CD4-positive, alpha-beta T cell treated with Interleukin-15 for 1 hour (primary cell): ENCODE measurements at regions not wholly inside any gene's neighbourhood (a gene's known extent, or its start where the extent isn't known, plus 50 kb on each side); places are given as distances from the start of the nearest gene placed in this dataset.
"Not testable (repeated sequence)": the region's sequence is repeated elsewhere in the genome, so short reads cannot be mapped to it uniquely, and the experiment has no call there.

Experiments
- DNase-seq: peaks from one replicate; pipeline ENCODE4 v3.0.0-alpha.2; 2020

- DNase-seq, result no peak
Observed at GRCh38 chr4:138347561-138347960, 105.4 kb upstream of the SLC7A11 start.

DNA sequence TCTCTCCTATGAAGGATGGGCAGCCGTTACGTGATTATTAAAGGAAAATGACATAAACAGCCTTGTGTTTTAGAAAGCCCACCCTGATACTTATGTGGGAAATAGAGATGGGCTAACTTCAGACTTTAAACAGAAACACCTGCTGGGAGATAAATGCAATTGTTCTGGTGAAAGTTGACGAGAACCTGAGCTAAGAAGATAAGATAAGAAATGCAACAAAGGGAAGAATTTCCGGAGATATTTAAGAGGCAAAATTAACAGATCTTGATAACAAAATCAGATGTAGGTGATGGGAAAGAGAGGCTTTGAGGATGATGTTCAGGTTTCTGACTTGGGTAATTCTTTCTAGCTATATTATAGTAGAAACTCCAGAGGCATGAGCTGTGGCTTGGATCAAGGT, 102.7 kb upstream of the SLC7A11 start:
- DNase-seq, result no peak

DNA sequence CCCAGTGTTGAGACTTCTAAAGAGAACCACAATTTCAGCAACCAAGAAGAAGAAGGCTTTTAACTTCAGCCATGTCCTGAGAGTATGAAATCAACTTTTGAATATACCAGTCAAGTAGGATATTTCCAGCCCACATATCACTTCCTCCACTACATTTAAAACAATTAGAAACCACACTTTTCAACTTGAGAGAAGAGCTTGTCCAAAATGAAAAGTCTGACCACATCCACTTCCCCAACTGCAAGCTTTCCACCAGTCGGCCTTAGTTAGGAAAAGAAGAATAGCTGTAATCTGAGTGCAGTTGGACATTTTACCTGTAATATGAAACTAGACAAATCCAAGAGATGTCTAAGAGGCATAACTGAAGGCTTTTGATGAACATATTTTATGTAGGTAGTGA, 101.9 kb upstream of the SLC7A11 start:
- no peak for DNase-seq

DNA sequence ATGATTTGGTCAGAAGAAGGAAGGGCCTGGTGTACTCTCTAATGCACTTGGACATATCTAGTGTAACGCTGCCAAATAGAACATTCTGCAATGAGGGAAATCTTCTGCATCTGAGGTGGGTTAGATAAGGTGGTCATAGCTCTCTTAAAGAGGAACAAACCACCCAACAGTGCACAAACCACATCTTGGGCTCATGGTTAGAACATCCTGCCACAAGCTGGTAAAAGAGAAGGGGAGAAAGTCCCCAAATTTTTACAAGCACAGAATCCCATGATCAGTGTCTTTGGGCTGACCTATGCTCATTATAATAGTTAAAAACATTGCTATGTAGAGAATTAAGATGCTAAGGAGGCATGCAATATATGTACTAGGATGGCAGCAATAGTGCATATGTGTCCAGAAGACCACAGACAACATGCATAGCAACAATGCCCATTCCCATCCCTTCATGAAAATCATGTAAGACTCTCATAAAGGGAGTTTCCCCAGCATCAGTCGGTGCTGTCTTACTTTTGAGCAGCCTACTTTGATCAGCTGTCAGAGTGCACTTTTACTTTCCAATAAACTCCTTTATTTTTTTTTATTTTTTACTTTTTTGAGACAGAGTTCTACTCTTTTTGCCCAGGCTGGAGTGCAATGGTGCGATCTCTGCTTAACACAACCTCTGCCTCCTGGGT, 99.7 kb upstream of the SLC7A11 start:
- DNase-seq, result no peak

DNA sequence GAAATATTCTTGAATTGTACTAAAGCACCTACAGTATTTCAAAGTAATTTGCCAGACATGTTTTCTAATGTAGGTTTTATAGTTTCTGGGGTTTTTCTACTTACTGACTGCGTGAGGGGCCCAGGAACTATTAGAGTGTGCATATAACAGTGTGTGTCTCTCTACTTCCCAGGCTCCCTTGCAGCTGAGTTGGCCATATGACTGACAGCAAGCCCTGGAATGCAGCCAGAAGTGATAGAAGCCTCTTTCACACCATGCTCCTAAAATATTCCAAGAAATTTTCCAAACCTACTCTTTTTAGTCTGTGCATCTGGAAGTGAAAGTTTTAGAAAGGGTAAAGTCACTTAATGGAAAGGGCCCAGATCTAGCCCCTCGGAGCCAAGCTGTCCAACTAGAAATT, 96.7 kb upstream of the SLC7A11 start:
- DNase-seq, result no peak

GRCh38 chr4:138338222-138338621, 96.1 kb upstream of the SLC7A11 start:
- DNase-seq, result not testable (repeated sequence)

- DNase-seq, result no peak
Observed at GRCh38 chr4:138334346-138335016, 92.3 kb upstream of the SLC7A11 start.

DNA sequence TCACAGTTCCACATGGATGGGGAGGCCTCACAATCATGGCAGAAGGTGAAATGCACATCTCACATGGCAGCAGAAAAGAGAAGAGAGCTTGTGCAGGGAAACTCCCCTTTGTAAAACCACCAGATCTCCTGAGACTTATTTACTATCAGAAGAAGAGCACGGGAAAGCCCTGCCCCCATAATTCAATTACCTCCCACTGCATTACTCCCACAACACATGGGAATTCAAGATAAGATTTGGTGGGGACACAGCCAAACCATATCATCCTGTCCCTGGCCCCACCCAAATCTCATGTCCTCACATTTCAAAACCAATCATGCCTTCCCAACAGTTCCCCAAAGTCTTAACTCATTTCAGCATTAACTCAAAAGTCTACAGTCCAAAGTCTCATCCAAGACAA, 90.3 kb upstream of the SLC7A11 start:
- not testable (repeated sequence) for DNase-seq

- DNase-seq, result no peak
Observed at GRCh38 chr4:138330531-138330930, 88.4 kb upstream of the SLC7A11 start.

DNA sequence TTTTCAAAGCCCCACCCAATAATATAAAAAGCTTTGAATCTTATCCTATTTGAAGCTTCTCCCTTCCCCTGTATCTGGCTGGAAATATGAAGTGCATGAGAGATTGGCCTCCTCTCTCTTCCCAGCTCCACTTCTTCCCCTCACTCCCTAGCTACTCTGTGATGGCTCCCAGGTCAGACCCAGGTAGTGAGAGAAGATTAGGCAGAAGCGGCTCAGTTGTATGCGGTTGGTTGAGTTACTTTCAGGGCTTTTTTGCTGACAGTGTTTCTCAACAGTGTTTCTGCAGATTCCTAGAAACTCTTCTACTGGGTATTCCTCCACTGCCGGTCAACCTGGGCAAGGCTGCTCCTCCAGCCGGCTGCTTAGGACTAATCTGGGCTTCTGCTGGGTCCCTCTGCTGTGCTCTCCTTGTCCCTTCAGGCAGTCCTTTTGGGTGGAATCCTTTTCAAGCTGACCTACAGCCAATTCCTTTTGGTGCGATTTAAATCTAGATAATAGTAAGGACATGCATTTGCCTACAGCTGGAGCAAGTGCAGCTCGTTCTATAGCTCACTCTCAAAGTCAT, 87.4 kb upstream of the SLC7A11 start:
- no peak for DNase-seq

GRCh38 chr4:138327338-138327737, 85.2 kb upstream of the SLC7A11 start:
- no peak for DNase-seq

DNA sequence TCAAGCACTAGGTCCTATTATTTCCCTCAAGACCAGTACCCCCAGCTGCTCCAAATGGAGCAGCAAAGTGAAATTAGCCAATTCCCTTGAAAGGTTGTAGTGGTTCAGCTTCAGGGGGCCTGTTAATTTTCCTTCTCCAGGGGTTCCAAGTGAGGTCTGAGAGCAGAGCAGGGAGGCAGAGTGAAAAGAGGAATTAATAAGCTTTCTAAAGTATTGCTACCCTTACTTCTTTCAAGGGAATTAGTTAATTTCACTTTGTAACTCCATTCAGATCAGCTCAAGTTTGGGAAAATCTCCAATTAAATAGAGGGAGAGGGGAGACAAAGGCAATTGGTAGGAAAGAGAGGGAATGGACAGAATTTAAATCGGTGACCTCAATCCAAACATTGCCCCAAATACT, 78.7 kb upstream of the SLC7A11 start:
- DNase-seq, result no peak

DNA sequence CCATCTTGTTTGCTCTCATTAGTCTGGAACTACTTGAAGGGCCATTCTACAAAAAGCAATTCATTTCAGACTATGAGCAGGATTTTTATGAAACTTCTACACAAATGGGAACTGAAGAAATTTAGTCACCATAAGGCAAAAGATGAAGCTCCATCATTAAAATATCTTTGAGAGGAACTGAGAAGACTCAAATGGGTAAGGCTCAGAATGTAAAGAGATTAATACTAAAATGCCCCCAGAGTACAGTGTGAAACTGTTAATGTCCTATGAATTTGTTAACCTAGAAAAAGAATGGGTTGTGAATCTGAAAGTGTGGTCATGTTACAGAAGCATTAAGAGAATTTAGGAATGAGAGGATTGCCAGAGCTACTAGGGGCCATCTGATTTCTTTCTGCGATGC, 77.9 kb upstream of the SLC7A11 start:
- no peak for DNase-seq

DNA sequence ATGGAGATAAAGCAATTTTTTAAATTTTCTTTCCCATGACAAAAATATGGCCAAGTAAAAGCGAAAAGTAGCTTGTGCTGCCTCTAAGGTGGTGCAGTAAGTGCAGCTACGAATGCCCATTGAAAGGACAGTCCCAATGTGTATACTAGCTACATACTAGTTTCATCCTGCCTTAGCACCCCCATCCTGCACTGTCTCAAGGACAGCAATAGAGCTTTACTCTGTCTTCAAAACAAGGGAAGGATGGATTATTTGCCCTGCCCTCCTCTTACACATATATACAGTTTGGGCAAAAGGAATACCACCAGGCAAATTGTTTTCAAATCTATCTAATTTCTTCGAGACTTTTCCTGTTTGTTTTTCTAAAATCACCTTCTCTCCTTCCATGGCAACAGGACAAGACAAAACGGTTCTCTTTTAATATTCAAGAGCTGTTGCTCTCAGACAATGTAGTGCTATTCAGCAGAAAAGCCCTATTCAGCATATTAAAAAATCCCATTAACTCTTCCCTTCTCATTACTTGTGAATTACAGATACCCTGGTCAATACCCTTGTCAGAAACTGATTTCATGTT, 75.1 kb upstream of the SLC7A11 start:
- DNase-seq, result no peak

GRCh38 chr4:138312536-138312911, 70.4 kb upstream of the SLC7A11 start:
- DNase-seq, result no peak

- no peak for DNase-seq
Observed at GRCh38 chr4:138311771-138312535, 69.8 kb upstream of the SLC7A11 start.

GRCh38 chr4:138310991-138311390, 68.8 kb upstream of the SLC7A11 start:
- DNase-seq, result no peak

GRCh38 chr4:138310498-138310897, 68.3 kb upstream of the SLC7A11 start:
- no peak for DNase-seq

DNA sequence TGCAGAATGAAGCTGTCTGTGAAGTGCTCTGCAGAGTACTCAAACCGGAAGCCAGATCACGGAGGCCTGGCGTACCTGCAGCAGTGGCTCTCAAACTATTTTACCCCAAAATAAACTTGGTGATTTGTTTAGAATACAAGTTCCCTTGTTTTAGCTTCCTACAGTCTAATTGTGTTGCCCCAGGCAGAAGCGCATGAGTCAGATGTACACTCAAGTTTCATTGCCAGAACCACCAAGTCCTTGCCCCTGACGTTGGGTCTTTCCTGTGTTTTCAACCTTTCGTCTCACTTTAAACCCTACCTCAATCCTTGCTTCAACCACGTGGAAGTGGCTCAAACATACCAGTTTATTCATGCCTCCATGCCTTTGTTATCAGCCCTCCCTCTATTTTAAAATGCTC, 66.2 kb upstream of the SLC7A11 start:
- no peak for DNase-seq

- DNase-seq, result peak; percentile 51
Observed at GRCh38 chr4:138307319-138307718, 65.2 kb upstream of the SLC7A11 start.

GRCh38 chr4:138305050-138305449, 62.9 kb upstream of the SLC7A11 start:
- no peak for DNase-seq

DNA sequence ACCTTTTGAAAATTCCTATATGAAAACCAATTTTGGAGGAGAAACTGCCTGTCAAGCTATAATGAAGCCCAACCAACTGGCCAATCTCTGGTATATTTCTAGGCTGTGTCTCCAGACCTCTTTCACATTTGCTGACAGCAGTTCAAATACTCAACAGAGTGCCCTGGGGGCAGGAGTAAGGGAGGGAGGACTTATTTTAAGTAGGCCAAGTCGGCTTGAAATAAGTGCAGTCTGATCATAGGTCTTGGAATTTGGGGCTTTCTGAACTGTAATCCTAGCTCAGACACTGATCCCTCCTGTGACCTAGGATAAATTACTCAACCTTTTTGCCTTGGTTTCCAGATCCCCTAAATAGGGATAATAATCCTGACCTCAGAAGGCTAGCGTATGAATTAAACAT, 59.4 kb upstream of the SLC7A11 start:
- DNase-seq, result no peak

- DNase-seq, result no peak
Observed at GRCh38 chr4:138300616-138301015, 58.5 kb upstream of the SLC7A11 start.

- no peak for DNase-seq
Observed at GRCh38 chr4:138299881-138300280, 57.7 kb upstream of the SLC7A11 start.
